Kasumi-1 (cell line): ENCODE measurements at regions not wholly inside any gene's neighbourhood (a gene's known extent, or its start where the extent isn't known, plus 50 kb on each side); places are given as distances from the start of the nearest gene placed in this dataset.

Experiments used
- DNase-seq, 2 experiments: peaks; one replicate each; lab custom pipeline; 2025; lab: John Stamatoyannopoulos, UW

DNA sequence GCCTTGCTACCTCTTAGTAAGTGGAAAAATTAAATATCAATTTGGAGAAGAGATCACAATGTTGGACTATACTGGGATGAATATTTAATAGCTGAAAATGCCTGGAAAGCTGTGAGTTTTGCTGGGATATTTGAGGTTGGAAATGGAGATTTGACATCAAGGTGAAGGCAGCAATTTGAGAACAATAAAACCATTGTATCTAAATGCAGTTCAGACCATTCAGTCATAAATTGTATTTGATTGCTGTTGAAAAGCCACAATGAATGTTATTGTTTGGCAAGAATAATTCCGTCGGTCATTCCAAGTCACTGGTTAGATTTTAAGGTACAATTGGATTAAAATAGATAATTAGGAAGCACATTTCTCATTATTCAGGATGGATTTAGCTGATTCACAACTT is 325.6 kb downstream of the HRH4 start:
- no peak for DNase-seq

DNA sequence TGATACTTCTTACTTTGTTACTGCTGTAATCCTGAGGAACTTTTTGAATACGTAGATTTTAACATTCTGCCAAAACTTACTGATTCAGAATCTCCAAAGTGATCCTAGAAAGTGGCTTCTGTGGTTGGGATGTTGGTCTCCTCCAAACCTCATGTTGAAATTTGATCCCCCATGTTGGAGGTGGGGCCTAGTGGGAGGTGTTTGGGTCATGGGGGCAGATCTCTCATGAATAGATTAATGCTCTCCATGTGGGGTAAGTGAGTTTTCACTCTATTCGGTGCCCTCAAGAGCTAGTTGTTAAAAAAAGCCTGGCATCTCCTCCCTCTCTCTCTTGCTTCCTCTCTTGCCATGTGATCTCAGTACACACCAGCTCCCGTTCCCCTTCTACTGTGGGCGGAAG is 329.9 kb downstream of the HRH4 start:
- no peak for DNase-seq

DNA sequence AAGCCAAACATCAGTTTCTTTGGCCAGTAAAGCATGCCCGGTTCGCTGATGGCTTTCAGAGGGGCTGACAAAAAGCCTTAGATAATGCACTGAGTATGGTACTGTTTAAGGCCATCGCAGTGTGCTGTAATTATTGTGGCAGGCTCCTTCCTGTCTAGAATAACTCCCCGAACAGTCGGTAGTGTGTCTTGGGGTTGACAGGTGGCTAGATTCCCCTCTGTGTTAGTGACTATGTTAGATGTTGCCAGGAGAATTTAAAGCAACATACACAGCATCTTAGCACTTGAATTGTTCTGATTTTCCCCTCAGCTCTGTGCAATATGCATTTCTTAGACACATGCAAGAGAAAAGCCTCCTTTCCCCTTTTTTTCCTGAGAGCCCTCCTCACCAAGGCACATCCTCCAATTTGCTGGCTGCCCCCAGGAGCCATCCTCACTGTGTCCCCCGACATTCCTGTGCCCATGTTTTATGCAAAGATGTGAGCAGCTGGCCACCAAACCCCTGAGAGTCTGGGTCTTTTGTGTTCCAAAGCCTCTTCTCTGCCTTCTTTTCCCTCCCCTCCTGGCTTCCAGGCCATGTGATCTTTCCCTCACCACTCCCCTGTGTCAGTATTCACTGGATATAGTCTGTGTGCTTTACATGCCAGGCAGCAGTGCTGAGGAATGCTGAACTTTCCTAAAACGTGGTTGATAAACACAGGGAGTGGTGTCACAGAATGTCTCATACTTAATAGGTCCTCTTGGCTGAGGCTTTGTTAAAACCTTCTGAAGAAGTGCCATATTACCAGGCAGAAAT is 331.5 kb downstream of the HRH4 start:
- DNase-seq: no peak

DNA sequence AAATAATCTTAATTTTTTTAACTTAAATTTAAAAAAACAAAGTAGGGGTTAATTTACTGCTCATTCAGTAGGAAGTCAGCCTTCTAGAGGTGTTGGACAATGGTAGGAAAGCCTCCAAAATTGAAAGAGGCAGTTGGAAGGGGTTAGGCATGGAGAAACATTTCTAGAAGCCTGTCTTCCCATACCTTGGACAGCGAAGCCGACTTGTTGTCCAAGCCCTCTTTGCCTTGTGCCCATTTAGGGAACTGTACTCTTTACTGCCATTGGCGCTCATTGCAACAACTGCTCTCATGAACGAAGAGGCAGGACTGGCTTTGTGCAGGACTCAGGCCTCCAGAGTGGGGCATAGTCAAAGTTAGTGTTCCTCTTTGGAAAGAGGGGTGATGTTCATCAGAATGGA is 333.3 kb downstream of the HRH4 start:
- DNase-seq: no peak

DNA sequence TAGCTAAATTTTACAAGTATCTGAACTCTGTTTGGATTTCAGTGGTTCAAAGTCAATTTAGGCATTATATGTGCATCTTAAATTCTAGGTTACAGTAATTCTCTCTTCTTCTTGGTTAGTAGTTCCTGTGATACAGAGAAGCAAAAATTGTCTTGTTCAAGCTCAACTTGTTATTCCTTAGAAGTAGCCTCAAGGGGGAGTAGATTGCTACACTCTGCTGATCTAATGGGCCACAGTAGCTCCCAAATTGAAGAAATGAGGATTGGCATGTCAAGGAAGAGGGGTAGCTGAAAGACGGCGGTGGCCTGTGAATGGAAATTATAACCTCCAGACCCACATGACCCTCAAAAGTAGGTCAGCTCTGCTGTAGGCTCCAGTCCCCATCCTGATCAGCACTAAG is 334.7 kb downstream of the HRH4 start:
- no peak for DNase-seq

DNA sequence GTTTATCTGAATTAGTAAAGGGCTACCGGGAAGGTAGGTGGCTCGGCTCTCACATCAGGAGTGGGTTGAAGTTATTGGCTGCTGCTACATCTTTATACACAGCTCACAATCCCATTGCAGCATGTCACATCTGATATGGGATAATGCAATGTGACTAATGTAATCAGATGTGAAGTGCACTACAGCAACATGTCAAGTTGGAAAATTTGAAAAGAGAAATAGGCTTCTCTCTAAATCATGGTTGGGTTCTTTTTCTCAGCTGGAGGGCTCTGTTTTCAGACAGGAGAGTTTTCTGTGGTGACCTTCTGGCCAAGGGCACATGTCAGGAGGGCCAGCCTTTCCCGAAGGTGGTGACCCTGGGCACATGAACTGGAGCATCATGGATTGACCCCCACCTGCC is 337.5 kb downstream of the HRH4 start:
- DNase-seq: no peak

DNA sequence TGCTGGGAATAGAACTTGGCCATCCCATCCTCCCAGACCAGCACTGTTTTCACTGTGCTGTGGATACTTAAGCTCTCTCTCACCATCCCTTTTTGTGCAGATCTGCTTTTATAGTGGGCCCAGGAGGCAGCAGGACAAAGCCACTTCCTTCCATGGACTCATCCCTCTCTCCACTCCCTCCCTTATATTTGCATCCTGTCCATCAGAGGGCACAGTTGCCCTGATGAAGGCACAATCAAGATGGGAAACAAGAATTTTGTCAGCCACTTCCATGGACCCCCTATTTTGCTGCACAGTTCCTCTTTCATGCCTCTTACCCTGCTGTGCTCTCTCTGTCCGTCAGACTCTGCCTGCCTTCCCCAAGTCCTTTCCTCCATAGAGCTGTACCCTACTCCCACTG is 338.7 kb downstream of the HRH4 start:
- DNase-seq: no peak

DNA sequence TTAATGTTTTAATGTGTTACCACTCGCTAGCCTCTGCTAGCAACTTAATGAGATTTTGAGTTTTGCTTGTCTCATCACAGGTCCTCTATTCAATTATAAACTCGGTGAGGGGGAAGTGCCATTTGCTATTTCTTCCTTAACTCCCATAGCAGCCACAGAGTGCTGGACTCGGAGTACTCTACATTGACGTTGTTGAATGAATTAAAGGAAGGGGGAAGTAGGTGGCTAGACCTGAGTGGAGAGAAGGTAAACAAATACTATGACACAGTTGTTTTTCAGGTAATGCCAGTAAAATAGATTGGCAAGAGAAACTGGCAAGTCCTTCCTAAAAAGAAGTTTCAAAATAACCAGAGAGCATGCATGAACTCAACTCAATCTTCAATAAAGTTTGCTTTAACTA is 339.3 kb downstream of the HRH4 start:
- DNase-seq: no peak

DNA sequence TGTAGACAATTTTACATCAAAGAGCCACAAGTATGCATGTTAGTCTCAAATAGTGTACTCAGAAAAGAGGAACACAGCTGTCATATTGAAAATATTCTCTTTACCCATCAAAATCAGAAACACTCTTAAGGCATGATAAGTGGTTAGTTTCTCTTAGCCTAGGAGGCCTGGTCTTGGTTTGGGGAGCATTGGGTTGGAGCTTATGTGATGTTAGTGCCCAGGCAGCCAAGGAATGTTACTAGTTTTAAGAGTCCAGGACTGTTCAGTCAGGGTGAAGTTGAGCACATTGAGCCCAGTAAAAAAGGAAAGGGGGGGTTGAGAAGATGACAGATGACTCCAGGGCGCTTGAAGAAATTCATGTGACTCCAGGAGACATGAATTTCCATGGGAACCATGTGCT is 340.6 kb downstream of the HRH4 start:
- DNase-seq: no peak

DNA sequence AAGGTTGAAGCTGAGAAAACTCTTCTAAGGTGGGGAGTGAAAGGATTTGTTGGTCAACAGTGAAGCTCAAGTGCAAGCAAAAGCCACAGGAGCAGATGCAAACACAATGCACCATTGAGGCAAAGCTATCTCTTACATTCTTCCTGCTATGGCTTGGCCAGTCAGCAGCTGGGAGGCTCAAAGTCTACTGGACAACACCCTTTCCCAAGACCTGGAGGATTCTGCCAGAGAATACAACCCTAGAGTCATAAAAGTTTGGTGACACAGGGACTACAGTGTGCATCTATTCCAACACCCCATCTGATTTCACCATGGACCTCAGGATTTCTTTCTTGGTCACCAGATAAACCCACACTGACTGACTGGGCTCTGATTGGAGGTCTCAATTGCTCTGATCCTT is 342.0 kb downstream of the HRH4 start:
- no peak for DNase-seq

DNA sequence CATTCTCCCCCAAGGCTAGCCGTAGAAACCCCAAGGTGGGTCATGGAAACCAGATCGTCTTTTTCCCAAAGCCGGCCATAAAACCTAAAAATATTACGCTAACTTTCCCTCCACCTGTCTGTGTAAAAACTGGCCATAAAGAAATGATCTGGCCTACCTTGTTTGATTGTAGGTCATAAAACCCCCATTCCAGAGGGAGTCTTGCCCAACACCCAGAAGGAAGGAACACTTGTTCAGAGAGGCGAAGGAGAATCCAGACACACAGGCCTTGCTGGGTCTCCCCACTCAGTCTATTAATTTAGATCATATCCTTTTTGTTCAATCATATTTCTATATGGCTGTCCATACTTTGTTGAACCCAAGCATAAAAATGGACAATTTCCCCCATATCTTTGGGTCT is 344.7 kb downstream of the HRH4 start:
- no peak for DNase-seq

DNA sequence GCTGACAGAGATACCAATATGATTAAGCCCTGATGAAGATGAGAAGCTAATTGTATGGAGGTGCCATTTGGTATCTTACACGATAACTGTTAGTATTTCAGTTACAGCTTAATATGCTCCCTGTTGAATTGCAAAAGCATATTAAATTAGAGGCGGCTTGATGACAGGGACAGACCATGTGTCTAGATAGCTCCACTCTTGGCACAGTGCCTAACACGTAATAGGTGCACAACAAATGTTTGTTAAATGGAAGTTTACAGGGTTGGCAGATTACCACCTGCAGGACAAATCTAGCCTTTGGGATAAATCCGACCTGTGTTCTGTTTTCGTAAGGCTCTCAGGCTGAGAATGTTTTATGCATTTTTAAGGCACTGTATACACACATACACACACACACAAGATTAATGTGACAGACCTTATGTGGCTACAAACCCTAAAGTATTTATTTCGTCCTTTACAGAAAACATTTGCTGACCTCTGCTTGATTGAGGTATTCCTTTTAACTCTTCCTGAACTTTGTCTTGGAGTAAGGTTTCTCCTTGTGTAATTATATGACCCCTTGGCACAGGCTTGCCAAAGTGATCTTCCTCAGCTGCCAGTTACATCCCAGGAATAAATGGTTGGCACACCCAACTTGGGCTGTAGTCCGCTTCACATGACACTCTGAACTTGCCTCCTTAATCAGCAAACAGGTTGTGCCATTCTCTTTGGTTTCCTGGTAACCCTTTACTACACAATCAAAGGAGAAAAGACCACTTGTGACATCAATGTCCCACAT is 348.9 kb downstream of the HRH4 start:
- DNase-seq: no peak

DNA sequence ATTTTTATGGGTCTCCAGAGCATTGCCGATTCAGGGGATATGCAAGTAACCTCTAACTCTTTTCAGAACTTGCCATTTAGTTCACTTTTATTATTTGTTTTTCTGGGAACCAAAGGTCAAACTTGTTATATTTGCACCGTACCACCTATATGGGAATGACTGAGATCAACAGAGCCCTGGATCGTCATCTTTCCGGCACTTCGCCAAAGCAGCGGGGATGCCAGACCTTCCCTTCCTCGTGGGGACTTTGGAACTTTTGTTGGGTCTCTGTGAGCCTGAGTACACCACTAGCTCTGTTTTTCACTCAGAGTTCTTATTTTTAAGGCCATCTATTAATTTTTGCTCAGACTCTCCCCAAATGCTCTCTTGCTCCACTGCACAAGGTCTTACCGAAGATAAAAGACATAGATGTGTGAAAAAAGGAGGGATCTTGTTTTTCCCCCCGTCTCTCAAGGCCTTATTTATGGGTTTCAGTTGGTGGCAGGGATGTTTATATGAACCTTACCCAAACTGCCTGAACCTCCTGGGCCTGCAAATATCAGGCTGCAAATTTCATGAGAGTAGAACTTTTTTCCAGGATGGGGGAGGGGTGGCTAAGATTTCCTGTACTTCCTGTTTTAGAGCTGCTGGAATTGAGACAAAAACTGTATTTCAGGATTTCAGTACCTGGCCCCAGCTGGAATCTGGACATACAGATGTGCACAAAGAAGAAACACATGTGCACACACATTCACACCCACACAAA is 350.3 kb downstream of the HRH4 start:
- DNase-seq: no peak

DNA sequence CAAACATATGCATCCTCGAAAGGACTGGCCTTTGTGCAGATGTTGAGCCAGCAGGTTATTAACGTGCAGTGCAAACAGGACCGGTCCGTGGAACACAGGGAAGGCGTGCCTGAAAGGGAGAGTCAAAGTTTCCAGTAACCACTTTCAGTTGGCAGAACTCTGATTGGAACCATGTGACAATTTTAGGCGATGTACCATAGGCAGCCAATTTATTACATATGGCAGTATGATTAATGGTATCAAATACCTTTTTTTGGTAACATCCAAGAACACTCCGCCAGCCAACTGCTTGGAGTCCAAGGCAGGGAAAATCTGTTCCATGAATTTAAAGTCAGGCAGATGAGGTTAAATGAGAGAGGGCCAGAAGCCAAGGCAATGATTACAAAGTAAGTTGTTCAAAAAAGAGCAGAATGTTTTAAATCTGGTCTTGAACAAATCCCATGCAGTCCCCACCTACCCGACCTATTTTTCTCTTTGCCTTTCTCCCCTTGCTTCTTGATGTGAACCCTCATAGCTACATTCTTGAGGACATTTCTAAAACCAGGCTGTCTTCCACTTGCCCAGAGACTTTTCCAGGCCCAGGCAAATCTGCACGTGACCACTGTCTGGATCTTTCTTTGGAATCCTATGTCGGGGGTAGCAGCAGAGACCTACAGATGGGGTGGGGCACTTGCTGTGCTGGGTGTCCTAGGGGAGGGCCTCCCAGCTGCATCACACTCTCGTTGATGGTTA is 351.7 kb downstream of the HRH4 start:
- no peak for DNase-seq

DNA sequence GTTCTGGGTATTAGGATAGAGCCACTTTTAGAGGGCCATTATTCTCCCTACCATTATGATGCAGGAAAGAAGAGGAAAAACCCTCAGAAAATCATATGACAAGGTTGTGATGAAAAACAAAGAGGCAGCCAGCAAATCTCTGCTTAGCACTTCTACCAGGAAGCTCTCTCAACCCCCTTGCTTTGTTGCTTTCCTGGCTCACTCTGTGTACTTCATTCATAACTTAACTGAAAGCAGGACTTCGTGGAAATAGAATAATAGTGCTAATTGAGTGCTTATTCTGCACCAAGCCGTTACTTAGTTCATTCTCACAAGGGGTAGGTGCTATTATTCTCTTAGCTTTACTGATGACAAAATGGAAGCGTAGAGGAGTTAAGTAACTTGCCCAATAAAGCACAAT is 354.1 kb downstream of the HRH4 start:
- DNase-seq: no peak

DNA sequence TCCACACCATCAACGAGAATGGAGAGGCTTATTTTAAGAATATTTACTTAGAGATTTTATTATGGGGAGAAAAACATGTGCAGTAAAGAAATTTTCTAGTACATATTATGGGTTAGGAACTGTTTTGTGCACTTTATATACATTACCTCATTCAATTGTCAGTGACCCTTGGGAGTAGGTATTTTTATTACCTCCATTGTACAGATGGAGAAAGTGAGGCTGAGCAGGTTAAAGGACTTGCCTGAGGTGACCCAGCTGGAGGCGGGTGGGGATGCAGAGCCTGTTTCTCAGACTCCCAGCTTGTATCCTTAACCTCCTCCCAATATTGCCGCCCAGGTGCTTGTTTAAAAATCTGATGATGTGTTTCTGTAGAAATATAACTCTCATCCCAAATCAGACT is 356.7 kb downstream of the HRH4 start:
- no peak for DNase-seq

DNA sequence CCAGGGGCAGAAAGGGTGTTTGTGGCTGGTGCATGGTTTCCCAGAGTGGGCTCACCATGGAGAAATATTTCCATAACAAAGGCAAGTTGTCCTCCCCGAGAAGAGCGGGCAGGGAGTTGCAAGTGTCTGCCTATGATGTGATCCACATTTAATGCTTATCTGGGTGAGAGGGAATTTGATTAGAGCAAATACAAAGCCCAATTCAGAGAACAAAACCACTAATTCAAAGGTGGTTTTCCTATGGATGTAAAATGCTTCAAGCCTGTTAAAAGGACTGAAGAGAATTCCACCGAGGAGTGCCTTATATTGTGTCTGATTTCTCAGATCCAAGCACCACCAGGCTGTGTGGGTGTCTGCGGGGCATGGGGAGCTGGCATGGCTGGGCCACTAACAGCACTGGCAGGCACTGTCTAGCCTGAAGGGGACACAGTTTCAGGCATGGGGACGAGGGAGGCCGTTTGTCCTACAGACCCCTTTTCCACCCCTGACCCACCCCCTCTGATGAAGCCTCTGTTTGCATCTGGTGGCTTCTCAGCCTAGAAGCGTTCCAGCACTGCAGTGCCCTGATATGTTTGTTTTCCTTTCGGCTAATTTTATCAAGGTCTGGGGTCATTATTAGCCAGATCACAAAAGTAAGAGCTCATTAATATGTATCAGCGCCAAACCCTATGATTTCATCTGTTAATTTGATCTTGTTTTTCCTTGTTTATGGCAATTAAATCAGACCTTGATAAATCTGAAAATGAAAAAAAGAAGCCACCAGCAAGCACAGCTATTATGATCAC is 357.3 kb downstream of the HRH4 start:
- no peak for DNase-seq

DNA sequence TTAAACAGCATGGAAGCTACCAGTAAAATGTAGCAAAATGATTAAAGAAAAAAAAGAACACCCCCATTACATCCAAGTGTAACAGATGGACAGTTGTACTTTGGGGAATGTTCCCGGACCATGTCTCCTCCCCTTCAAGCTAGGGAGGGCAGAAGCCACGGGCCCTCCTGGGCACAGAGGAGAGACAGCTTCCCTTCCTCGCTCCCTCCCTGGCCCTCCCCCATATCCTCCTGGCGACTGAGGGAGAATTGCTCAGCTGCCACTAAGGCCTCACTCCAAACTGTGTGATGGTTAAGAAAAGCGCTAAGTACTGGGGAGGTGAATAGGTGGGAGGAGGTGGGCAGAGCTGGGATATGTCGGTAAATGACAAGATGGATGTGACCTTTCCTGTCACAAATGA is 358.0 kb downstream of the HRH4 start:
- no peak for DNase-seq

DNA sequence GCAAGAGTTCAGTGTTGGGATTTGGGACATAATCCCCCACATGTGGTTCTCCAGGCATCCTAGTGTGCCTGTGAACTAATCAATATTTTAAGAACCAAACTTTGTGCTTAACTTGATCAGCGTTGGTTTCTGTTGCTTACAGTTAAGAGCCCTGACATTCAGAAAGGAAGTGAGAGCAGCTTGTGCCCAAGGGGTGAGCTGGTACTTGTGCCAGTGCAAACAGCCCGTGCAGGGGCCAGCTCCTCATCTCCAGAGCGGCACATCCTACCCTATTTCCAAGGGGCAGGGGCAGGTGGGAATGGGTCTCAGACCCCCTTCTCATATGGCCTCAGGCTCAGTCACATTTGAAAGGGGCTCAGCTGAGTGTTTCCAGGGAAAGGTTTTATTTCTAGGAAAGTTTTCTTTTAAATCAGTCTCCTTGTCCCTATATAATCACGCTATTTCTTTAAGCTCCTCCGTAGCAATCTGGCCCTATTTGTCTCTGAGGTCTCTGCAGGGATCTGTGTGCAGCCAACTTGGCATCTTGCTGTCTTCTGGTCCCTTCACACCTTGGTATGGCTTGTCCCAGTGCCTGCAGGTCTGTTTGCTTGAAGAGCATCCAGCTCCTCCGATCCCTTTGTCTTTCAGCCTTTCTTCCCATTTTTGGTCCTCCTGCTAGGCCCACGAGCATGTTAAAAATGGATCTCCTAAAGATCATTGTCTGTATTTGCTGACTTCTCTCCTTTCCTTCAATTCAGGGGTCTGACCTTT is 358.9 kb downstream of the HRH4 start:
- no peak for DNase-seq

DNA sequence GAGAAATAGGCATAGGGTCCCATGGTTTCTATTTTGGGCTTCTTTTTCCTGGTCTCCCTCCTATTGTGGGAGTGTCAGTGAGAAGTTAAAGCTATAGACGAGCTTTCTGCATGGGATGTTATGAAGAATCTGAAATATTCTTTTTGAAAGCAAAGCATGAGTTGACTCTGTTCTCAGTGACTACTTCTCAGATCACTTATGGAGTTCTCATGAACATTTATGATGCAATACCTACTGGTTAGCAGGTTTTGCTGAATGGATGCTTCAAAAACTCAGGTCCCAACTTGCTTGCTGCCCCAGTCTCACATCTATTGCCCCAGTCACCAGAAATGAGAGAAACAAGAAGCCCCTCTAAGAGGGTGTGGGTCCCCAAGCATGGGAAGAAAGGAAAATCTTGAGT is 365.0 kb downstream of the HRH4 start:
- no peak for DNase-seq

DNA sequence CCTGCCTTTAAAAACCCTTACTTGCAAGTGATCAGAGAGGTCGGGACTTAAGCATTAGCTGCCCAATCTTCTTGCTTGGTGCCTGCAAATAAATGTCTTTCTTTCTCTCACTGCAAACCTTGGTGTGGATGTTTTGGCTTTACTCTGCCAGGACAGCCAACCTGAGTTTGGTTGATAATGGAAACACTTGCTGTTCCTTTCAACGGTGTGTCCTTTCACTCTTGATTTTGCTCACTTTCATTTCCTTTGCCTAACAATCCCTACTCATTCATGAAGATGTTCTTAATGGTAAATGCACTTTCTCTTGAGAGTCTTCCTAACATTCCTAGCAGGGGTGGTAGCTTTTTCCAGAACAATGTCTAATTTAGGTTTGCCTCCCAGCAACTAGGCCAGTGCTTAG is 366.2 kb downstream of the HRH4 start:
- no peak for DNase-seq
